NT2/D1 (cell line): ENCODE measurements at regions not wholly inside any gene's neighbourhood (a gene's known extent, or its start where the extent isn't known, plus 50 kb on each side); places are given as distances from the start of the nearest gene placed in this dataset.

Source experiments
- DNase-seq: peaks from one replicate; pipeline ENCODE4 v3.0.0-alpha.2; 2011; ENCODE audit warnings: low read depth, low spot score
- H3K27me3 ChIP-seq: 2 replicates; pipeline ENCODE4 v1.6.0; 2011; ENCODE audit warnings: mild to moderate bottlenecking; ENCODE audit not compliant: insufficient read length, insufficient read depth
- H3K36me3 ChIP-seq: 2 replicates; pipeline ENCODE4 v1.6.1; 2011; ENCODE audit warnings: mild to moderate bottlenecking, low read length, mixed read lengths; ENCODE audit not compliant: insufficient read depth, insufficient read length
- H3K4me1 ChIP-seq: 2 replicates; pipeline ENCODE4 v1.5.1; 2011; ENCODE audit not compliant: insufficient read depth, insufficient read length
- H3K4me3 ChIP-seq: 2 replicates; pipeline ENCODE4 v1.5.1; 2011; ENCODE audit warnings: low read depth; ENCODE audit not compliant: insufficient read length
- H3K9ac ChIP-seq: 2 replicates; pipeline ENCODE4 v1.6.0; 2011; ENCODE audit warnings: low read depth; ENCODE audit not compliant: insufficient read length
- H3K9me3 ChIP-seq: 2 replicates; pipeline ENCODE4 v1.5.1; 2011; ENCODE audit warnings: mild to moderate bottlenecking, low read length; ENCODE audit not compliant: insufficient read depth
- SUZ12 ChIP-seq: IDR thresholded peaks from 2 replicates; pipeline ENCODE4 v1.6.1; 2011; ENCODE audit not compliant: insufficient read length, insufficient read depth; ENCODE audit errors: extremely low read depth
- YY1 ChIP-seq: IDR thresholded peaks from 2 replicates; pipeline ENCODE4 v1.6.1; 2011; ENCODE audit not compliant: insufficient read length, insufficient read depth
- ZNF274 ChIP-seq: IDR thresholded peaks from 2 replicates; pipeline ENCODE4 v1.6.1; 2011; ENCODE audit warnings: mild to moderate bottlenecking, low read depth, low read length

DNA sequence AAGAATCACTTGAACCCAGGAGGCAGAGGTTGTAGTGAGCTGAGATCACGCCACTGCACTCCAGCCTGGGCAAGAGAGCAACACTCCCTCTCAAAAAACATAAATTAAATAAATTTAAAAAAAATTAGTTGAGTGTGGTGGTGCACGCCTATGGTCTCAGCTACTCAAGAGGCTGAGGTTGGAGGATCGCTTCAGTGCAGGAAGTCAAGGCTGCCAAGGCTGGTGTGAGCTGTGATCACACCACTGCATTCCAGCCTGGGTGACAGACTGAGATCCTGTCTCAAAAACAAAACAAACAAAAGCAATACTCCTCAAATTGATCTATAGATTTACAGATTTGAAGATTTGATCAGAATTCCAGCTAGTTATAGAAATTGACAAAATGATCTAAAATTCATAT lies 92.7 kb upstream of the RESF1 start:
- no peaks in the 10 kb centered on the region for H3K9me3 ChIP-seq
- no peak overlapping the region for H3K4me3 ChIP-seq
- H3K9ac ChIP-seq = no peak overlapping the region
- DNase-seq = no peak
- TF ChIP-seq SUZ12 (no peak), ZNF274 (no peak), YY1 (no peak)
- H3K36me3 ChIP-seq = no peaks in the 10 kb centered on the region
- H3K4me1 ChIP-seq = no peaks in the 10 kb centered on the region
- H3K27me3 ChIP-seq = no peaks in the 10 kb centered on the region

DNA sequence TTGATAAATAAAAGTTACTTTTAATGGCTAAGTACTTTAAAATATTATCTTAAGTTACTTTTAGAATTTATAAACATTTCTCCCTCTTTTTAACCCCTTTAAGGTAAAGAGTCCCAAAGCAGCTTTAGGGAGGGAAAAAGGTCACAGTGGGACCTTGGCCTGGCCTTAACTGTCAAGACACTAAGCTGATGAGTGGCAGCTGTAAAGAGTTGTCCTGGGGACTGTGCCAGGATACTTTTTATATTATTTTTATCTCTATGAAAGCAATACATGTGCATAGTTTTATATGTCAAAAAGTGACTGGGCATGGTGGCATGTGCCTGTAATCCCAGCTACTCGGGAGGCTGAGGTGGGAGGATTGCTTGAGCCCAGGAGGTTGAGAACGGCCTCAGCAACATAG lies 94.2 kb upstream of the RESF1 start:
- Histone ChIP-seq H3K4me1 (no peaks in the 10 kb centered on the region), H3K27me3 (no peaks in the 10 kb centered on the region), H3K9ac (no peak overlapping the region), H3K4me3 (no peak overlapping the region), H3K36me3 (no peaks in the 10 kb centered on the region), H3K9me3 (no peaks in the 10 kb centered on the region)
- DNase-seq = no peak
- TF ChIP-seq SUZ12 = no peak
- TF ChIP-seq YY1 = no peak
- TF ChIP-seq ZNF274 = no peak

DNA sequence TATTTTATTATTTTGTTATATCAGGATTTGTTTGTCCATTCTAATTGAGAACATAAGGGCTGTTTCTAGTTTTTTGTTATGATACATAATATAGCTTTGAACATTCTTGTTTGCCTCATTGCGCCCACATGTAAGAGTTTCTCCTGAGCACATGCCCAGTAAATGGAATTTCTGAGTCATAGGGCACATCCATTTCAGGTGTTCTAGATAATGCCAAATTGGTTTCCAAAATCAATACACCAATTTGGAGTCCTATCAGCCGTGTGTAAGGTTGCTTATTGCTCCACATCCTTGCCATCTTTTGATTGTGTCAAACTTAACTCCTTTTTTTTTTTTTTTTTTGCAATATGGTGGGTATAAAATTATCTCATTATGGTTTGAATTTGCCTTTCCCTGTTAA lies 97.9 kb upstream of the RESF1 start:
- Histone ChIP-seq H3K9me3 (no peaks in the 10 kb centered on the region), H3K36me3 (no peaks in the 10 kb centered on the region), H3K4me3 (no peak overlapping the region), H3K27me3 (no peaks in the 10 kb centered on the region), H3K9ac (no peak overlapping the region), H3K4me1 (no peaks in the 10 kb centered on the region)
- no peak for DNase-seq
- no peak for TF ChIP-seq ZNF274
- TF ChIP-seq SUZ12 = no peak
- TF ChIP-seq YY1 = no peak

DNA sequence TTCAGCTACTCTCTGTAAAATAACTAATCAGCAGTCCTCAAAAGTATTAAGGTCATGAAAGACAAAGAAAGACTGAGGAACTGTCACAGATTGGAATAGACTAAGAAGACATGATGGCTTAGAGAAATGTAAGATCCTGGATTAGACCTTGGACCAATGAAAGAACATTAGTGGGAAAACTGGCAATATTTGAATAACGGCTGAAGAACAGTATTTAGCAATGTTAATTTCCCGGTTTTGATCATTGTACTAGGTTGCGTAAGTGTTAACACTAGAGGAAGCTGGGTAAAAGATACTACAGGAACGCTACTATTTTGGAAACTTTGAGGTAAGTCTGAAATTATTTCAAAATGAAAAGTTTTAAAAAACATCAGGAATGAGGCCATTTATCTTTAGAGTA lies 98.8 kb upstream of the RESF1 start:
- H3K4me3 ChIP-seq = no peak overlapping the region
- no peaks in the 10 kb centered on the region for H3K9me3 ChIP-seq
- no peak overlapping the region for H3K9ac ChIP-seq
- TF ChIP-seq ZNF274 (no peak), SUZ12 (no peak), YY1 (no peak)
- no peaks in the 10 kb centered on the region for H3K4me1 ChIP-seq
- no peak for DNase-seq
- H3K27me3 ChIP-seq = no peaks in the 10 kb centered on the region
- no peaks in the 10 kb centered on the region for H3K36me3 ChIP-seq

DNA sequence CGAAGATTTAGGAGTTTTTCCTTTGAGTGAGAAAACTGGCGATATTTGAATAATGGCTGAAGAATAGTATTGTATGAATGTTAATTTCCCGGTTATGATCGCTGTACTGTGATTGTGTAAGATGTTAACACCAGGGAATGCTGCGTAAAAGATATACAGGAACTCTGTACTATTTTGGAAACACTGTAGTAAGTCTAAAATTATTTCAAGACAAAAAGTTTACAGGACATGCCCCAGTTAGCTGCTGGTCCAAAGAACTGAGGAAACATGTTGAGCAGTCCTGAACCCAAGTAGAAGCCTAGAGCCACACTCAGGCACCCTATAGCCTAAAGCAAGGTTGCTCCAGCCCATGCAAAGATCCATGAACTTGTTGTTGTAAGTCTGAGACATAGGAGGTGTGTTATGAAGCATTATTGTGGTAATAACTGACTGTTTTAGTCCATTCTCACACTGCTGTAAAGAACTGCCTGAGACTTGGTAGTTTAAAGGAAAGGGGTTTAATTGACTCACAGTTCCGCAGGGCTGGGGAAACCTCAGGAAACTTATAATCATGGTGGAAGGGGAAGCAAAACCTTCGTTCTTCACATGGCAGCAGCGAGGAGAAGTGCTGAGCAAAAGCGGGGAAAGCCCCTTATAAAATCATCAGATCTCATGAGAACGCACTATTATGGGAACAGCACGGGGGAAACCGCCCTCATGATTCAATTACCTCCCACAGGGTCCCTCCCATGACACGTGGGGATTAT lies 99.8 kb upstream of the RESF1 start:
- Histone ChIP-seq H3K4me1 (no peaks in the 10 kb centered on the region), H3K9me3 (no peaks in the 10 kb centered on the region), H3K36me3 (no peaks in the 10 kb centered on the region), H3K9ac (no peak overlapping the region), H3K27me3 (no peaks in the 10 kb centered on the region), H3K4me3 (no peak overlapping the region)
- TF ChIP-seq YY1 (no peak), SUZ12 (no peak)
- DNase-seq = no peak

DNA sequence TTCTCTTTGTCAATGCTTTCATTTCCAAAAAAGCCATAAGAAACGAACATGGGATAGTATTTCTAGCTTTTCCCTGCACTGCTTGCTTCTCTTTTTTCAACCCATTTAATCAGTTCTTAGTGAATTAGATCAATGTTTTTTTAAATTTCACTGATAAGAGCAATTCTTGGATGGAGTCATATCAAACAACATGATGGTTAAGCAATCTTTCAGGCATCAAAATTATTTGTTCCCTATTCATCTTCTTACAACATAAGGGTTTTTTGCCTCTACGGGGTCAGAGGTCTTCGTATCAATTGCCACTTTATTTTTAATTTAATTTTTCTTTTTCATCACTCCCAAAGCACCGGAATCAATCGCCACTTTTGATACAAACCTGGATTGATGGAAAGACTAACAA lies 103.8 kb upstream of the RESF1 start:
- H3K4me1 ChIP-seq = no peaks in the 10 kb centered on the region
- TF ChIP-seq SUZ12 = no peak
- no peak for TF ChIP-seq YY1
- TF ChIP-seq ZNF274 = no peak
- DNase-seq = no peak
- H3K9me3 ChIP-seq = peaks cover 18% of the 10 kb centered on the region
- no peaks in the 10 kb centered on the region for H3K36me3 ChIP-seq
- no peak overlapping the region for H3K4me3 ChIP-seq
- no peaks in the 10 kb centered on the region for H3K27me3 ChIP-seq
- H3K9ac ChIP-seq = no peak overlapping the region

DNA sequence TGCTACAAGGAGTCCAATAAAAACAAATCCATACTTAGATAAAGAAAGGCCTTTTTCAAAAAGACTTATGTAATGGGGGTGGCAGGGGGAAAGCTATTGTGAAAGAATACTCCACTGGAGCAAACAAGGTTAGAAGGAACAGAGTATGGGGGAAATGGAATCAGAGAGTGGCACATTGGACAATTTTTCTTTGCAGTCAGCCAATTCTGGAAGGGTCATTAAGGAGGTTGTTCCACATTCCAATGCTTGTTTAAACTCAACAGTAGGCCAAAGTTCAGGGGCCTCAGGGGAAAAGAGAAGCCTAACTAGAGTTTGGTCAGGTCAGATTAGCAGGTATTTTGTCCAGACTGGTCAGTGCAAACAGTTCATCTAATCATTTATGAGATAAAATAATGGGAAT lies 105.2 kb upstream of the RESF1 start:
- H3K9me3 ChIP-seq = peaks cover 32% of the 10 kb centered on the region
- TF ChIP-seq ZNF274 (no peak), SUZ12 (no peak), YY1 (no peak)
- DNase-seq = no peak
- no peaks in the 10 kb centered on the region for H3K27me3 ChIP-seq
- no peak overlapping the region for H3K4me3 ChIP-seq
- H3K36me3 ChIP-seq = no peaks in the 10 kb centered on the region
- no peaks in the 10 kb centered on the region for H3K4me1 ChIP-seq
- H3K9ac ChIP-seq = no peak overlapping the region

DNA sequence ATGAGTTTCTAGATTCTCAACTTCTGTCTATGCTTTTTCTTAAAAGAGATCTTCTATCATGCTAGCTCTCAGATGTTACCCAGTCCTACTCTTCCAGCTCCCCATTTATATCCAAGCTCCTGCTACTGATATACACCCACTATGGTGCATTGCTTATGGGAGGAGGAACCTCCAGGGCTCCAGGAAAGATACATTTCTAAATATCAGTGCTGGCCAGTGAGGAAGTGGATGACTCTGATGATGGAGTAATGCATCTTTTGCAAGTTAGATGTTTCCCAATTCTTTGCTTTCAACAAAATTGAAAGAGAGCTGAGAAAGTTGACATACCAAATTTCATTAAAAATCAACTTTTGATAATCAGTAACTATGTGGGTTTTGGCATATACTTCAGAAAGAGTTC lies 105.7 kb upstream of the RESF1 start:
- peaks cover 37% of the 10 kb centered on the region for H3K9me3 ChIP-seq

More for the DNA sequence above, 105.7 kb upstream of the RESF1 start:
- Histone ChIP-seq H3K4me1 (no peaks in the 10 kb centered on the region), H3K4me3 (no peak overlapping the region), H3K36me3 (no peaks in the 10 kb centered on the region), H3K9ac (no peak overlapping the region), H3K27me3 (no peaks in the 10 kb centered on the region)
- no peak for DNase-seq
- TF ChIP-seq SUZ12 (no peak), ZNF274 (no peak), YY1 (no peak)
